H1 (cell line): ENCODE measurements at regions not wholly inside any gene's neighbourhood (a gene's known extent, or its start where the extent isn't known, plus 50 kb on each side); places are given as distances from the start of the nearest gene placed in this dataset.

Experiments
- CHD2 ChIP-seq: IDR thresholded peaks from 2 replicates; pipeline ENCODE4 v1.6.1; 2012; ENCODE audit warnings: low read length, improper control_type of control experiment
- E2F6 ChIP-seq: IDR thresholded peaks from 2 replicates; pipeline ENCODE4 v1.6.1; 2012; ENCODE audit warnings: inconsistent platforms
- EGR1 ChIP-seq: IDR thresholded peaks from 2 replicates; pipeline ENCODE4 v1.6.1; 2011; ENCODE audit warnings: low read depth, low read length, borderline replicate concordance
- EZH2 ChIP-seq: fragments of 200-600 bp; sonication (generic); IDR thresholded peaks from 2 replicates; pipeline ENCODE4 v1.7.1; 2012; ENCODE audit warnings: low read depth, mild to moderate bottlenecking, moderate library complexity, low read length, inconsistent platforms; ENCODE audit not compliant: severe bottlenecking
- HDAC2 ChIP-seq, 2 experiments: fragments of 300-600 bp in 1 of 2; sonication (generic) in 1 of 2; IDR thresholded peaks; 2 replicates each; pipeline ENCODE4 v1.6.1; 2011 to 2012; ENCODE audit warnings: low read depth in 2 of 2, low read length in 2 of 2, mild to moderate bottlenecking in 2 of 2, moderate library complexity in 2 of 2, borderline replicate concordance in 1 of 2, inconsistent platforms in 1 of 2
- JUND ChIP-seq: IDR thresholded peaks from 2 replicates; pipeline ENCODE4 v1.6.1; 2011; ENCODE audit warnings: mild to moderate bottlenecking, improper control_type of control experiment, low read length
- SP4 ChIP-seq: IDR thresholded peaks from 2 replicates; pipeline ENCODE4 v1.6.1; 2012; ENCODE audit warnings: low read length, inconsistent platforms
- TF ChIP-seq, protein P1 (sequence below): fragments of 300-600 bp; sonication (generic); IDR thresholded peaks from 2 replicates; pipeline ENCODE4 v1.7.1; 2012; ENCODE audit warnings: low read length, moderate library complexity, mild to moderate bottlenecking, inconsistent platforms; ENCODE audit not compliant: insufficient replicate concordance
- TF ChIP-seq, protein P2 (sequence below): IDR thresholded peaks from 2 replicates; pipeline ENCODE4 v1.6.1; 2012; ENCODE audit warnings: inconsistent platforms

DNA sequence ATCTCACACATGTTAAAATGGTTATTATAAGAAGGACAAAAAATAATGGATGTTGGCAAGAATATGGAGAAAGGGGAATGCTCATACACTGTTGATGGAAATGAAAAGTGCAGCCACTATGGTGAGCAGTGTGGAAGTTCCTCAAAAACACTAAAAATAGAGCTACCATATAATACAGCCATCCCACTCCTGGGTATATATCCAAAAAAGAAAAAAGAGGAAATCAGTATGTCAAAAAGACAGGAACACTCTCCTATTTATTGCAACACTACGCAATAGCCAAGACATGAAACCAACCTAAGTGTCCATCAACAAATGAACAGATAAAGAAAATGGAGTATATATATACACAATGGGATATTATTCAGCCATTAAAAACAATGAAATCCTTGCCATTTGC is 642.6 kb downstream of the RNF144A start (continued):
- TF ChIP-seq, protein P1, sequence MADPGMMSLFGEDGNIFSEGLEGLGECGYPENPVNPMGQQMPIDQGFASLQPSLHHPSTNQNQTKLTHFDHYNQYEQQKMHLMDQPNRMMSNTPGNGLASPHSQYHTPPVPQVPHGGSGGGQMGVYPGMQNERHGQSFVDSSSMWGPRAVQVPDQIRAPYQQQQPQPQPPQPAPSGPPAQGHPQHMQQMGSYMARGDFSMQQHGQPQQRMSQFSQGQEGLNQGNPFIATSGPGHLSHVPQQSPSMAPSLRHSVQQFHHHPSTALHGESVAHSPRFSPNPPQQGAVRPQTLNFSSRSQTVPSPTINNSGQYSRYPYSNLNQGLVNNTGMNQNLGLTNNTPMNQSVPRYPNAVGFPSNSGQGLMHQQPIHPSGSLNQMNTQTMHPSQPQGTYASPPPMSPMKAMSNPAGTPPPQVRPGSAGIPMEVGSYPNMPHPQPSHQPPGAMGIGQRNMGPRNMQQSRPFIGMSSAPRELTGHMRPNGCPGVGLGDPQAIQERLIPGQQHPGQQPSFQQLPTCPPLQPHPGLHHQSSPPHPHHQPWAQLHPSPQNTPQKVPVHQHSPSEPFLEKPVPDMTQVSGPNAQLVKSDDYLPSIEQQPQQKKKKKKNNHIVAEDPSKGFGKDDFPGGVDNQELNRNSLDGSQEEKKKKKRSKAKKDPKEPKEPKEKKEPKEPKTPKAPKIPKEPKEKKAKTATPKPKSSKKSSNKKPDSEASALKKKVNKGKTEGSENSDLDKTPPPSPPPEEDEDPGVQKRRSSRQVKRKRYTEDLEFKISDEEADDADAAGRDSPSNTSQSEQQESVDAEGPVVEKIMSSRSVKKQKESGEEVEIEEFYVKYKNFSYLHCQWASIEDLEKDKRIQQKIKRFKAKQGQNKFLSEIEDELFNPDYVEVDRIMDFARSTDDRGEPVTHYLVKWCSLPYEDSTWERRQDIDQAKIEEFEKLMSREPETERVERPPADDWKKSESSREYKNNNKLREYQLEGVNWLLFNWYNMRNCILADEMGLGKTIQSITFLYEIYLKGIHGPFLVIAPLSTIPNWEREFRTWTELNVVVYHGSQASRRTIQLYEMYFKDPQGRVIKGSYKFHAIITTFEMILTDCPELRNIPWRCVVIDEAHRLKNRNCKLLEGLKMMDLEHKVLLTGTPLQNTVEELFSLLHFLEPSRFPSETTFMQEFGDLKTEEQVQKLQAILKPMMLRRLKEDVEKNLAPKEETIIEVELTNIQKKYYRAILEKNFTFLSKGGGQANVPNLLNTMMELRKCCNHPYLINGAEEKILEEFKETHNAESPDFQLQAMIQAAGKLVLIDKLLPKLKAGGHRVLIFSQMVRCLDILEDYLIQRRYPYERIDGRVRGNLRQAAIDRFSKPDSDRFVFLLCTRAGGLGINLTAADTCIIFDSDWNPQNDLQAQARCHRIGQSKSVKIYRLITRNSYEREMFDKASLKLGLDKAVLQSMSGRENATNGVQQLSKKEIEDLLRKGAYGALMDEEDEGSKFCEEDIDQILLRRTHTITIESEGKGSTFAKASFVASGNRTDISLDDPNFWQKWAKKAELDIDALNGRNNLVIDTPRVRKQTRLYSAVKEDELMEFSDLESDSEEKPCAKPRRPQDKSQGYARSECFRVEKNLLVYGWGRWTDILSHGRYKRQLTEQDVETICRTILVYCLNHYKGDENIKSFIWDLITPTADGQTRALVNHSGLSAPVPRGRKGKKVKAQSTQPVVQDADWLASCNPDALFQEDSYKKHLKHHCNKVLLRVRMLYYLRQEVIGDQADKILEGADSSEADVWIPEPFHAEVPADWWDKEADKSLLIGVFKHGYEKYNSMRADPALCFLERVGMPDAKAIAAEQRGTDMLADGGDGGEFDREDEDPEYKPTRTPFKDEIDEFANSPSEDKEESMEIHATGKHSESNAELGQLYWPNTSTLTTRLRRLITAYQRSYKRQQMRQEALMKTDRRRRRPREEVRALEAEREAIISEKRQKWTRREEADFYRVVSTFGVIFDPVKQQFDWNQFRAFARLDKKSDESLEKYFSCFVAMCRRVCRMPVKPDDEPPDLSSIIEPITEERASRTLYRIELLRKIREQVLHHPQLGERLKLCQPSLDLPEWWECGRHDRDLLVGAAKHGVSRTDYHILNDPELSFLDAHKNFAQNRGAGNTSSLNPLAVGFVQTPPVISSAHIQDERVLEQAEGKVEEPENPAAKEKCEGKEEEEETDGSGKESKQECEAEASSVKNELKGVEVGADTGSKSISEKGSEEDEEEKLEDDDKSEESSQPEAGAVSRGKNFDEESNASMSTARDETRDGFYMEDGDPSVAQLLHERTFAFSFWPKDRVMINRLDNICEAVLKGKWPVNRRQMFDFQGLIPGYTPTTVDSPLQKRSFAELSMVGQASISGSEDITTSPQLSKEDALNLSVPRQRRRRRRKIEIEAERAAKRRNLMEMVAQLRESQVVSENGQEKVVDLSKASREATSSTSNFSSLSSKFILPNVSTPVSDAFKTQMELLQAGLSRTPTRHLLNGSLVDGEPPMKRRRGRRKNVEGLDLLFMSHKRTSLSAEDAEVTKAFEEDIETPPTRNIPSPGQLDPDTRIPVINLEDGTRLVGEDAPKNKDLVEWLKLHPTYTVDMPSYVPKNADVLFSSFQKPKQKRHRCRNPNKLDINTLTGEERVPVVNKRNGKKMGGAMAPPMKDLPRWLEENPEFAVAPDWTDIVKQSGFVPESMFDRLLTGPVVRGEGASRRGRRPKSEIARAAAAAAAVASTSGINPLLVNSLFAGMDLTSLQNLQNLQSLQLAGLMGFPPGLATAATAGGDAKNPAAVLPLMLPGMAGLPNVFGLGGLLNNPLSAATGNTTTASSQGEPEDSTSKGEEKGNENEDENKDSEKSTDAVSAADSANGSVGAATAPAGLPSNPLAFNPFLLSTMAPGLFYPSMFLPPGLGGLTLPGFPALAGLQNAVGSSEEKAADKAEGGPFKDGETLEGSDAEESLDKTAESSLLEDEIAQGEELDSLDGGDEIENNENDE: no peak
- TF ChIP-seq E2F6 (no peak), JUND (no peak), HDAC2 (IDR thresholded peaks at IDR 0.05; ENCODE audit: borderline replicate concordance in 1 of 2, low read depth in 2 of 2, low read length in 2 of 2) (no peak), EZH2 (no peak), CHD2 (no peak), EGR1 (no peak), SP4 (no peak)
- TF ChIP-seq, protein P2, sequence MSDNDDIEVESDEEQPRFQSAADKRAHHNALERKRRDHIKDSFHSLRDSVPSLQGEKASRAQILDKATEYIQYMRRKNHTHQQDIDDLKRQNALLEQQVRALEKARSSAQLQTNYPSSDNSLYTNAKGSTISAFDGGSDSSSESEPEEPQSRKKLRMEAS: no peak
